HG02870 (cell line): ENCODE measurements at regions not wholly inside any gene's neighbourhood (a gene's known extent, or its start where the extent isn't known, plus 50 kb on each side); places are given as distances from the start of the nearest gene placed in this dataset.
"Not testable (repeated sequence)": the region's sequence is repeated elsewhere in the genome, so short reads cannot be mapped to it uniquely, and the experiment has no call there.

Source experiments
- ATAC-seq: cut with Tn5 transposase; IDR thresholded peaks from one replicate; pipeline ENCODE4 v1.9.1; 2021; ENCODE audit warnings: mild to moderate bottlenecking, moderate library complexity; ENCODE audit not compliant: unreplicated experiment

DNA sequence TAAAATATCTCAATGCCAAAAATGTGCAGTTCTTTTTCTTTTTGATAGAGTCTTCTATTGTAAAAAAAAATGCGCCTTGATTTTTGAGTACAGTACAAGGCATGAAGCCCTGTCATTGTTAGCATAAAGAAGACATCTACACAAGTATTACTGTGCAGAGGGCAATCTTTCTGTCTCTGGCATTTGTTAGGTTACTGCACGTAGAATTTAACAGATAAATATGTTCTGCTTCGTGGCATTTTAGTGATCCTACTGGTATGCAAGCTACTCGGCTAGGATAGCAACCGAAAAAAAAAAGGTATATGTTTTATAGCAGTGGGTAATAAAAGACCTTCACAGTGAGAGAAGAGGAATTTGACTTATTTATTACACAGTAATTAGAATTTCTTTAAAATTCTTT is 492.9 kb upstream of the ADGRL2 start:
- no peak for ATAC-seq

DNA sequence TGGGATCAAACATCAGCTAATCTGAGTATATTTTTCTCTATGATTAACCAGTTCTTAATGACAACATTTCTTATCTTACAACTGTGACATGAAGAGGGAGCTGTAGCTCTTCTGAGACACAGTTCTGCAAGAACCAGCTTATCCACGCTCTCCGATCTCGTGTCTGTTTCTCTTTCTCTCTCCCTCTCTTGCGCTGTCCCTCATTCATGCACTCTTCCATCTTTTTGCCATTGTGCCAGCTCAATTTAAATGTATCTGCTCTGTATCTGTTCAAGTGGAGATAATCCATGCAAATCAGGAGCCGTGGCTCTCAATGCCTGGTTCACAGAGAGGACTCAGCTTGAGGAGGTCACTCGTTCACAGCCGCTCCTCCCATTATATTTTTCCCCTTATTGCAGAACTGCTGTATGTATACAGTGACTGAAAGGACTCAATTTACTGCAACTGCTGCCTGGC is 494.7 kb upstream of the ADGRL2 start:
- ATAC-seq, result peak; percentile 60

DNA sequence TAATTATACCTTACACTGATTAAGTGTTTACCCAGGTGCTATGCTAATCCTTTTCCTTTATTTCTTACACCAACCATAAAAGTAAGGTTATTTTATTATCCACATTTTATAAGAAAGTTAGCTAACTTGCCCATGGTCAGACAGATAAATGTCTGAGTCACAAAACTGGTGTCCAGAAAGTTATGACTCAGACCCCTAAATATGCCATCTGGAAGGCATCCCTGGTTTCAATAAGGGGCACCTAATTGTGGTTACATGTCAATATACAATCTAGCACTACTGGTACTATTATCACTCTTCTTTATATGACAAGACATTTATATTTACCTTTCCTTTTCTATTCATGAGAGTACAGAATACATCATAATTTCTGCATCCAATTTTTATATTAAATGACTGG is 496.5 kb upstream of the ADGRL2 start:
- ATAC-seq, result no peak

DNA sequence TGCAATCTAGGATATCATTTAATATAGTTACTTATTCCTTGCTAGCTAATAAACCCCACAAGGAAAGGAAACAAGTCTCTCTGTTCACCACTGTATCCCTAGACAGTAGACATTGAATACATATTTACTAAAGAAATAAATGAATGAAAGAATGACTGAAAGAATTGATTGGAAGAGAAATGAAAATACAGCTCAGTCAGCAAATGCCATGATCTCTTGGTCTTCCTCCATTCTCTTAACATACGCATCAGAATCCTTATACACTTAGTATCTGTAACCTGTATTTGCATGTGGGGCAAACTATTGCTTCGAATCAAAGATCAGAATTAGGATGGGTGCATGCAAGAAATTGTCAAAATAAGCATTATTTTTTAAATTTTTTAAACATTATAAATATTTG is 500.8 kb upstream of the ADGRL2 start:
- ATAC-seq, result no peak

DNA sequence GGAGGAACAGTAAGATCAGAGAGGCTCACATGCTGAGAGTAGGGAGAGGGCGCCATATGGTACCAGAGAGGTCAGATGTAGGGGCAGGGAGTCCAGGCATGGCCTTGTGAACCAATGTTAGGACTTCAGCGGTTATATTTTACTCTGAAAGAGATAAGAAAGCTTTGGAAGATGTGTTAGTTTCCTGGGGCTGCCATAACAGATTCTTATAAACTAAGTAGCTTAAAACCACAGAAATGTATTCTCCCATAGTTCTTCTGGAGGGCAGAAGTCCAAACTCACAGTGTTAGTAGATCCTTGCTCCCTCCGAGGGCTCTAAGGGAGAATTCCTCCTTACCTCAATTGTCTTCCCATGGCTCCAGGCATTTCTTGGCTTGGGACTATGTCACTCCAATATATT is 502.5 kb upstream of the ADGRL2 start:
- no peak for ATAC-seq

DNA sequence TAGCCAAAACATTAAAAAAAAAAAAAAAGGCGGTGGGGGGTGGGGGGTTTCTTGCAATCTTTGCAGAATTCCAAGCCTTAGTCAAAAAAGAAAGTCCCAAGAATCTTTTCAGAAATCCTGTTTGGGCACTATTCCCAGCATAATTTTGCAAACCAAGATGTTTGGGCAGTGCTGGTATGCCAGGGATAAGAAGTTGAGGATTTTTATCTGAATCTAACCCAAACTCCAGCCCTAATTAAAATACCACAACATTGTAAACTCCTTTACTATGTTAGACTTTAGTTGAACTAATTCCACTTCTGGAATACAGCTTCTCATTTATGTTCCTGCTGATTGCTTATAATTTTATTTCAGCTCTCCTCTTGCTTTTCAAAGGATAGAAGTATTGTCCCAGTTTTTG is 504.1 kb upstream of the ADGRL2 start:
- ATAC-seq, result no peak

DNA sequence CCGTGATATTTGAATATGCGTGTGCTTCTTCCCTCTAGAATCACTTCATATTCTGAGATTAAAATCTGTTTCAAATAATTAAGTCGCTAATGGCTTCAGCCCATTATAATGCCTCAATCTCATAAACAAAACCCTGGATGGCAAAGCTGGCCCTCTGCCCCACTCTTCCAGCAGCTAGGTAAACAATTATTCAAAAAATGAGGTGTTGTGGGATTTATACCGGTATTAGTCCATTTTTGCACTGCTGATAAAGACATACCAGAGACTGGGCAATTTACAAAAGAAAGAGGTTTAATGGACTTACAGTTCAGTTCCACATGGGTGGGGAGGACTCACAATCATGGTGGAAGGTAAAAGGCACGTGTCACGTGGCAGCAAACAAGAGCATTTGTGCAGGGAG is 510.4 kb upstream of the ADGRL2 start:
- ATAC-seq, result no peak

DNA sequence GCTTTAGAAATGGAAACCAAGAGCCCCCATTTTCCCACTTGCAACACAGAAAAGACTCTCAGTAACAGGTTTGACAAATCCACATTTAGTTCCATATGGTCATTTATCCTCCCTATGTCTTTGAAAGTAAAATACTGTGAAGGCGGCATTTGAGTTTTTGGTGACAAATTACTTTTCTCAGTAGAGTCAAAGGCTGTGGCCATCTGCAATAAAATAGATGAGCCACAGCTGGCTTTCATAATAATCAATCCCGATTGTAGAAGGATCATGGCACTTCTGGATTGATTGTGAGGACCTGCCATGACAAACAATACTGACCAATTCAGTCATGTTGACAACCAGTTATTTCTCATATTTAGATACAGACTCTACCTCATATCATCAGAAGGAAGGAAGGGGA is 512.0 kb upstream of the ADGRL2 start:
- ATAC-seq, result no peak

DNA sequence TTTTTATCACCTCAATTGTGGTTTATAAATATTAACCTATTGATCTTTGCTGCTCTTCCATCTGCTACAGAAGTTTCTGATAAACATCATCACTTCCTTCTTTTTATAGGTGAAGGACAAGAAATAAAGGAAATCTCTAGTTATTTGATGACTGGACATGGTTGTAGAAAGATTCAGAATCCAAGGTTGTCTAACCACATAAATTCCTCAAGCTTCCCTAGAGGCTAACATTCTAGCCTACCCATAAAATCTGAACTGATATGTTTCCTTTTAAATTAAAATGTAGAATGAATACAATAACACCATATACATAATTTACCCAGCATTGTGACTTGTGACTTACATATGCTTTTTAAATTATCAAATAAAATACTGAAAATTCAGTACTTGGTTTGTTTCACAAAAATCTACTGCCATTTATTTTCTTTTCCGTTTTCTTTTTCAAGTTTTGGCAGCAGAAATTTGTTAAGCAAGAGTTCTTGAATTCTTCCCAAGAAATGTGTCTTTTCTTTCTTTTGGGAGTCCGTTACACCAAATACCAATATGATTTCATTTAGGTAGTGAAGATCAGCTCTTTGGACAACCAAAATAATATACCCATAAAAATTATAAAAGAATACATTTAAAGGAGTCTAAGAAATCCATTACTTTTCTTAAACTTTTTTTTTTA is 513.2 kb upstream of the ADGRL2 start:
- ATAC-seq, result no peak

DNA sequence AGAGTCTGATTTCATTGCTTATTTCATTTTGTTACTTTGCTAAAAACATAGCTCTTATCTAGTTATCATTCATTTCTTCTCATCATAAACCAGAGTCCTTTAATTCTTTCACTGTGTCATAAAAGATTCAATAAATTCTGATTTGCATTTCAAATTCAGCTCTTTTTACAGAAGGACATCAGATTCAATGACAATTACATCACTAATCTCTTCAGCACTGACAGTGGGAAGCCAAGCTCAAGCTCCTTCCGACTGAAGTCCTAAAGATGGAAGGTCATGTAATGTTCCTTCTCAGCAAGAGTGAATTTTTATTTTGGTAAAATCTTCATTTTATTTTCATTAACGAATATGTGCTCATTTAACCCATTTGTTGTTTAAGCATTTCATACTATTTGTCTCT is 530.7 kb upstream of the ADGRL2 start:
- no peak for ATAC-seq

DNA sequence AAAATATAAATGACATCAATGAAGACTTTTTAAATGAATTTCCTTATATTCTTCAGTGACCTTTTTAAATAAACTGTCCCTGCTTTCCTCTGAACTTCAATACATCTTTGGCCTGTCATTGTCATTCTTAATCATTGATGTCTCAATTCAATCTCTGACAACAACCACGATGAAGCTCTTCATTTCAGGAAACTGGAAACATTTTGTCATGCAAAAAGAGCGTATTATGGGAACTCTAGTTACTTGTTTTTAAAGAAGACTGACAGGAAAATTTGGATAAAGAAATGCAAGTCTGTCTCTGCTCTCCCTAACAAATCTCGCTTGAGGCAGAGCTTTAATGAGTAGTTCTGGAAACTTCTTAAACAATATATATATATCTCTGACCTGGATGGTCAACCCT is 535.8 kb upstream of the ADGRL2 start:
- ATAC-seq, result no peak

DNA sequence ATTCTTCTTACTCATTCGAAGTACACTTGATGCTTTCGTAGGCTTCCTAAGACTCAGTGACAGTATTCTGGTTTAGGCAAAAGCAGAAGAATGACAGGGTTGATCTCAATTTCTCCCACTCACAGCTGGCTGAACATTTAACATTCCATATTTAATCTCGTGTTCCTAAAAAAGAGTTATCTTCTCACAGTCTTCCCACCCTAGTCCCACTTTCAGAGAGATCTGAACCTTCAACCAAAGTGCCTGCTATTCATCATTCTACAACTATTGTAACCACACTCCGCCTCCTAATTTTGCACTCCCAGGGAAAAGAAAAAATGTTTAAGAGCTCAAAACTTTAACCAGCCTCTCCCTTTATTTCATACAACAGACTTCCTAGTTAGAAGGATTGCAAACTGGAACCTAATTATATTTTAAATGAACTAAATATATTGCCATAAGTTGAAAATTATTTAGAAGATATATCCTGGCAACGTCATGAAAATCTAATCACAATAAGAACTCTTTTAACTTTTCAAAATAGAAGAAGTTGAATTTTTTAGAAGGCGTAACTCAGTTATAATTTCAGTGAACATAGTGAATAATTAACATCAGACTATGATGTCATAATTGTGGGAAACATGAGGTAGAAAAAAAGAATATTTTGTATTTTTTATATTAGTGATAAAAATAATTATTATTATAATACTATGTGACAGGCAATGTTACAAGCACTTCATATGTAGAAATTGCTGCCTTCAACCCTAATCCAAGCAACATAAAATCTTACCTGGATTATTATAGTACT is 540.9 kb upstream of the ADGRL2 start:
- no peak for ATAC-seq

DNA sequence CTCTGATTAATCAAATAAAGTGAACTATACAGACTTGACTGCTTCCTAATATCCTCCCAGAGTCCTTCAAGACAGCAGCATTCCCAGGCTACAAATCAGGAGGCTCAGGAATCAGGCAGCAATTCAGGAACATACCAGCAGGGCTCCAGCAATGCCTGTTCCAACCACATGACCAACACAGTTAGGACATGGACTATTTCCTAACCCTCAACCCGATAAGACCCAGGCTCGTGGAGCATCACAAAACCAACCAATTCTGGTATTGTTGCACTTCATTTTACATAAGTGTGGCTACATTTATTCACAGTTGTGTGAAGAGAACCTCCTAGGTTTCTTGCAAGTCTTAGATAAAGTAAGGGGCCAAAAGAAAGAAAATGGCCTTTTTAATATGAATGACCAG is 546.2 kb upstream of the ADGRL2 start:
- no peak for ATAC-seq

DNA sequence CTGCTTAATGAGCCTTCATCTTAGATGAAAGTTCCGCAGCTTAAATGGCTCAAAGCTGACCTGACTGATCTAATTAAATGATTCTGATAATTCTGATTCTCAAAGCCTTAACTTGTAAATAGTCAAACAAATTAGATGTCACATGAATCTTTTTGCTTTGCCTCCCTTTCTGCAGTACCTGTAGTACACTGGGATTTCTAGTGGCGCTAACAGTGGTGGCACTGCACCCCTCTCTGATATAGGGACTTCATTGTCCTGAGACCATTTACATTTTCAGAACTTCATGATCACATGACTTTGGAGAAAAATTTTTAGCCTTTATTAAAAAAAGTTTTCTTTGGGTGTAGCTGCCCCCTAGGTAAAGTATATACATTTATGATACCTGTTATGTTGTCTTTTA is 546.7 kb upstream of the ADGRL2 start:
- no peak for ATAC-seq

DNA sequence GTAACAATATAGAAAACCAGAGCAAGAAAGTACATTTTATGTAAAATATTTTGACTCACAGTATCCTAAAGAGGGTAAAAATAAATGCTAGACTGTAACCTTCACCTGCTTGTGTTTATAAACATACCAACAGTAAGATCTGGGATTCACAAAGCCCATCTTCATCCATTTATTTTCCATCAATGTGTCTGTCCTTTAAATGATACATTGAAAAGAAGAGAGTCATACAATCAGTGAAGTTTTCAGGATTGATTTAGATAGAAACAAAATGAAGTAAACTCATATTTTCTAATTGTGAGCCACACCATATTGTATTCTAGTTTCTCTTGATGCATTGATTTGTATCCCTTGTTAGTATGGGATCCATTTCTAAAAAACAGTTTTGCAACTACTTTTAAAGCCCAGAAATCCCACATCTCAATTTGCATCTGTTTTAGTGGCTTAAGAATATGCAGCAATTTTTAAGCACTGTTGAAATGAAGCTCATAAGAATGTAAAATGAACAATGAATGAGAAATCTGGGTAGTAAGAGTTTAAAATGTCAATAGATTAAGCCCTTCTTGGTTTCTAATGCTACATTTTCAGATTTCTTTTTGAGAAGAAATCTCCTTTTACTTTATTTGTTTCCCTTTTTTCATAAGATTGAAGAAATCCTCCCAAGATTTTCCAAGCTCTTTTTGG is 548.1 kb upstream of the ADGRL2 start:
- no peak for ATAC-seq

DNA sequence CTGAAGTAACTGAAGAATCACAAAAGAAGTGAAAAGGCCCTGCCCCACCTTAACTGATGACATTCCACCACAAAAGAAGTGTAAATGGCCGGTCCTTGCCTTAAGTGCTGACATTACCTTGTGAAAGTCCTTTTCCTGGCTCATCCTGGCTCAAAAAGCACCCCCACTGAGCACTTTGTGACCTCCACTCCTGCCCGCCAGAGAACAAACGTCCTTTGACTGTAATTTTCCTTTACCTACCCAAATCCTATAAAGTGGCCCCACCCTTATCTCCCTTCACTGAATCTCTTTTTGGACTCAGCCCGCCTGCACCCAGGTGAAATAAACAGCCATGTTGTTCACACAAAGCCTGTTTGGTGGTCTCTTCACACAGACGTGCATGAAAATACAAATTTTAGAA is 549.9 kb upstream of the ADGRL2 start:
- not testable (repeated sequence) for ATAC-seq

DNA sequence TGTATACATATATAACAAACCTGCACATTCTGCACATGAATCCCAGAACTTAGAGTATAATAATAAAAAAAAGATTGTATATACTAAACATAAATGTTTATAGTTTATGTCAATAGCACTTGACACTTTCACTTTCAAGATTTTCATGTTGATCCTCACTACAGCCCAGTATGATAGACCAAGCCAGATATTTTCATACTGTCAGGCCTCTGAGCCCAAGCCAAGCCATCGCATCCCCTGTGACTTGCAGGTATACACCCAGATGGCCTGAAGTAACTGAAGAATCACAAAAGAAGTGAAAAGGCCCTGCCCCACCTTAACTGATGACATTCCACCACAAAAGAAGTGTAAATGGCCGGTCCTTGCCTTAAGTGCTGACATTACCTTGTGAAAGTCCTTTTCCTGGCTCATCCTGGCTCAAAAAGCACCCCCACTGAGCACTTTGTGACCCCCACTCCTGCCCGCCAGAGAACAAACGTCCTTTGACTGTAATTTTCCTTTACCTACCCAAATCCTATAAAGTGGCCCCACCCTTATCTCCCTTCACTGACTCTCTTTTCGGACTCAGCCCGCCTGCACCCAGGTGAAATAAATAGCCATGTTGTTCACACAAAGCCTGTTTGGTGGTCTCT is 555.5 kb upstream of the ADGRL2 start:
- not testable (repeated sequence) for ATAC-seq

DNA sequence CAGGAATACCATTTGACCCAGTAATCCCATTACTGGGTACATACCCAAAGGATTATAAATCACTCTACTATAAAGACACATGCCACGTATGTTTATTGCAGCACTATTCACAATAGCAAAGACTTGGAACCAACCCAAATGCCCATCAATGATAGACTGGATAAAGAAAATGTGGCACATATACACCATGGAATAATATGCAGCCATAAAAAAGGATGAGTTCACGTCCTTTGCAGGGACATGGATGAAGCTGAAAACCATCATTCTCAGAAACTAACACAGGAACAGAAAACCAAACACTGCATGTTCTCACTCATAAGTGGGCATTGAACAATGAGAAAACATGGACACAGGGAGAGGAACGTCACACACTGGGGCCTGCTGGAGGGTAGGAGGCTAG is 556.1 kb upstream of the ADGRL2 start:
- ATAC-seq, result not testable (repeated sequence)

DNA sequence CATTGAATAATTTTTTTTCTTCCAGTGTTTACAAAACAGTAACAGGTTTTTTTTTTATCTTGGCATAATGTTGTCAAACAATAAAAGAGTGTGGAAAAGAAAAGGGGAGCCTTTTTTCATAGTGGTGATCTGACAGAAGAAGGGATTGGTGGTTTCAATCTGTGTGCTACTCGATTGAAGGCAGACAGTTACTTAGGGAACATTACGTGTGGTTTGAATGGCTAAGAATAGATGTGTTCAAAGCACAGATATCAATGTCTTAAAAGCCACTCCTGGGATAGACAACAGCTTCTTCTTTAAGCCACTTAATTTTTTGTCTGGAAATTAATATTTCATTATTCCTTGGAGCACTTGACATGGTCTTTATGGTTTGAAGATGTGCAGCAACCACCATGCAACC is 558.6 kb upstream of the ADGRL2 start:
- no peak for ATAC-seq

DNA sequence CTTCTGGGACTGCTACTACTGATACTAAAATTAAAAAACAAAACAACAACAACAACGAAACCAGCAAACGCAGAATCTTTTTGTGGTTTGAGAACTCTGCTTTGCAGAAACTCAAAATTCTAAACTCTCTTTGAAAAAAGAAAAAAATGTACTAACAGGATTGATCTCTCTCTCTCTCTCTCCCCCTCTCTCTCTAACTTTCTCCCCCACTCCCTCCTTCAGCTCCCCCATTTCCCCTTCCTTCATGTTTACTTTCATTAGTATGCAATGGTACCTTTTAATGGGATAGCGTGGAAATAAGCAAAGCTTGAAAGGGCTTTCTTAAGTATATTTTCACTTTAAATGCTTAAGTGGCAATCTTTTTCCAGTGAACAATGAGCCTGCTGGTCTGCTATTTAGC is 562.6 kb upstream of the ADGRL2 start:
- ATAC-seq, result no peak

DNA sequence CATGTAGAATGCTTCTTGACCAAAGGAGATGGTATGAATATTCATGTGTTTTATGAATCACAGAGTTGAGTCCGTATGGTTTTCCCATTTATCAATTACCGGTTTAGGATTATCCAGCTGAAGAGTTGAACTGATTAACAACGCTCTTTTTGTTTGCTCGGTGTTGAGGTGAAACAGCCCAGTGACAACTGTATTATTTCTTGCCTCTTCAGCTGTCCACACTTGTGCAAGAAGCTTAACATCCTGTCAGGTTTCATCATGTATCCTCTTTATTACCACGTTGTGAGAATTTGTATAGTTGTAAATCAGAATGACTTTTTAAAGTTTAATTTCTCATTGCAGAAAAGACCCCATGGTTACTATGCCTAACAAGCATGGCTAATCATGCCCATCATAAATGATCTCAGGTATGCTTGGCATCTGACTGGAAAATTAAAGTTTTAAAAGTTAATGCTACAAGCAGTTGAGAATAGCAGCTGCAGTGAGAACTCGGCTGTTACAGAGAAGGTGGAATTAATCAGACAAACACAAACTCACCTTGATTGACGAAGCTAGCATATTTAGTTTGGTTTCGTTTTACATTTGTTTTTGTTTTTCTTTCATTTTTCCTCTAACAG is 563.2 kb upstream of the ADGRL2 start:
- no peak for ATAC-seq
